SU-DHL-6 (cell line): ENCODE measurements at regions not wholly inside any gene's neighbourhood (a gene's known extent, or its start where the extent isn't known, plus 50 kb on each side); places are given as distances from the start of the nearest gene placed in this dataset.

Experiments
- H2AFZ ChIP-seq: fragments of 200-600 bp; sonication (generic); 2 replicates; pipeline ENCODE4 v1.6.1; 2014; ENCODE audit warnings: low read depth, mild to moderate bottlenecking, moderate library complexity, mixed read lengths, antibody characterized with exemption, low read length; ENCODE audit not compliant: severe bottlenecking
- H3F3A ChIP-seq: fragments of 200-600 bp; shearing (Covaris generic); 2 replicates; pipeline ENCODE4 v1.6.0; 2016; ENCODE audit warnings: antibody characterized with exemption, mild to moderate bottlenecking; ENCODE audit not compliant: insufficient read depth
- H3K27ac ChIP-seq: fragments of 200-600 bp; sonication (generic); 2 replicates; pipeline ENCODE4 v1.5.1; 2016; ENCODE audit warnings: low read depth, mild to moderate bottlenecking, low read length, moderate library complexity, mixed read lengths
- H3K27me3 ChIP-seq: fragments of 200-600 bp; sonication (generic), shearing (Covaris generic); 2 replicates; pipeline ENCODE4 v1.6.0; 2014; ENCODE audit warnings: mild to moderate bottlenecking, low read length
- H3K36me3 ChIP-seq: fragments of 200-600 bp; sonication (generic); 2 replicates; pipeline ENCODE4 v1.6.1; 2014; ENCODE audit warnings: mild to moderate bottlenecking, low read length, mixed read lengths
- H3K4me2 ChIP-seq: fragments of 300-600, 200-600 bp; shearing (Covaris generic), sonication (generic); 2 replicates; pipeline ENCODE4 v1.6.0; 2014; ENCODE audit warnings: low read length, low read depth, mild to moderate bottlenecking; ENCODE audit not compliant: poor library complexity, severe bottlenecking
- H3K4me3 ChIP-seq: fragments of 200-600 bp; sonication (generic); 2 replicates; pipeline ENCODE4 v1.5.1; 2014; ENCODE audit warnings: antibody characterized with exemption, low read length, mild to moderate bottlenecking, mixed read lengths; ENCODE audit not compliant: insufficient read depth, poor library complexity, severe bottlenecking
- H3K79me2 ChIP-seq: fragments of 200-600 bp; sonication (generic); 2 replicates; pipeline ENCODE4 v1.6.1; 2014; ENCODE audit warnings: mild to moderate bottlenecking, low read length, moderate library complexity; ENCODE audit not compliant: insufficient read depth
- H3K9ac ChIP-seq: fragments of 200-600 bp; sonication (generic); 2 replicates; pipeline ENCODE4 v1.7.0; 2014; ENCODE audit warnings: mild to moderate bottlenecking, low read length
- H3K9me2 ChIP-seq: fragments of 200-600 bp; sonication (generic); replicated peaks from 2 replicates; pipeline ENCODE4 v1.6.1; 2014; ENCODE audit warnings: low read length; ENCODE audit not compliant: insufficient read depth
- H3K9me3 ChIP-seq: fragments of 200-600 bp; sonication (generic); 2 replicates; pipeline ENCODE4 v1.6.1; 2014; ENCODE audit warnings: low read length, mixed read lengths; ENCODE audit not compliant: insufficient read depth
- H4K20me1 ChIP-seq: fragments of 200-600 bp; sonication (generic); 2 replicates; pipeline ENCODE4 v1.6.1; 2014; ENCODE audit warnings: low read depth, mild to moderate bottlenecking, antibody characterized with exemption, low read length, moderate library complexity, mixed read lengths
- CTCF ChIP-seq: fragments of 200-600 bp; sonication (generic); IDR thresholded peaks from one replicate; pipeline ENCODE4 v1.5.1; 2017; ENCODE audit warnings: antibody characterized with exemption, mild to moderate bottlenecking, low read length, moderate library complexity; ENCODE audit not compliant: insufficient read depth, poor library complexity, severe bottlenecking
- EZH2phosphoT487 ChIP-seq: fragments of 200-600 bp; sonication (generic), shearing (Covaris generic); conservative IDR thresholded peaks from 2 replicates; pipeline ENCODE4 v1.6.1; 2018; ENCODE audit warnings: mild to moderate bottlenecking, antibody characterized with exemption, low read length, moderate library complexity, mixed read lengths

- no peaks in the 10 kb centered on the region for H3K9me2 ChIP-seq
- no peaks in the 10 kb centered on the region for H4K20me1 ChIP-seq
- H3K27me3 ChIP-seq, result no peaks in the 10 kb centered on the region
- no peaks in the 10 kb centered on the region for H3K36me3 ChIP-seq
- no peaks in the 10 kb centered on the region for H3K79me2 ChIP-seq
- H3K27ac ChIP-seq, result no peak overlapping the region
- H3K9ac ChIP-seq, result no peak overlapping the region
- no peaks in the 10 kb centered on the region for H3F3A ChIP-seq
- no peak overlapping the region for H3K4me2 ChIP-seq
- no peaks in the 10 kb centered on the region for H3K9me3 ChIP-seq
- H2AFZ ChIP-seq, result no peak overlapping the region
- H3K4me3 ChIP-seq, result no peak overlapping the region
- TF ChIP-seq CTCF, result no peak
- no peak for TF ChIP-seq EZH2phosphoT487
Observed at GRCh38 chr7:25424855-25425254, 196.6 kb upstream of the NPVF start.

- Histone ChIP-seq H3K9ac (no peak overlapping the region), H3K27me3 (no peaks in the 10 kb centered on the region), H3F3A (no peaks in the 10 kb centered on the region), H4K20me1 (no peaks in the 10 kb centered on the region), H3K9me2 (no peaks in the 10 kb centered on the region), H3K79me2 (no peaks in the 10 kb centered on the region), H2AFZ (no peak overlapping the region), H3K4me3 (no peak overlapping the region), H3K27ac (no peak overlapping the region), H3K4me2 (no peak overlapping the region), H3K36me3 (no peaks in the 10 kb centered on the region), H3K9me3 (no peaks in the 10 kb centered on the region)
- no peak for TF ChIP-seq EZH2phosphoT487
- no peak for TF ChIP-seq CTCF
Observed at GRCh38 chr7:25427721-25428120, 199.4 kb upstream of the NPVF start.

- Histone ChIP-seq H3K79me2 (no peaks in the 10 kb centered on the region), H2AFZ (no peak overlapping the region), H4K20me1 (no peaks in the 10 kb centered on the region), H3F3A (no peaks in the 10 kb centered on the region), H3K27ac (no peak overlapping the region), H3K4me2 (no peak overlapping the region), H3K9ac (no peak overlapping the region), H3K9me3 (no peaks in the 10 kb centered on the region), H3K9me2 (no peaks in the 10 kb centered on the region), H3K27me3 (no peaks in the 10 kb centered on the region), H3K36me3 (no peaks in the 10 kb centered on the region), H3K4me3 (no peak overlapping the region)
- no peak for TF ChIP-seq EZH2phosphoT487
- TF ChIP-seq CTCF, result no peak
Observed at GRCh38 chr7:25429731-25430130, 201.4 kb upstream of the NPVF start.
